UCSD-AML1 (cell line): ENCODE measurements at regions not wholly inside any gene's neighbourhood (a gene's known extent, or its start where the extent isn't known, plus 50 kb on each side); places are given as distances from the start of the nearest gene placed in this dataset.
A peak's percentile ranks its signal among the peaks of the same experiment; 100 is the strongest.

Source experiments
- DNase-seq: peaks from one replicate; lab custom pipeline; 2025; ENCODE audit not compliant: unreplicated experiment; lab: John Stamatoyannopoulos, UW

DNA sequence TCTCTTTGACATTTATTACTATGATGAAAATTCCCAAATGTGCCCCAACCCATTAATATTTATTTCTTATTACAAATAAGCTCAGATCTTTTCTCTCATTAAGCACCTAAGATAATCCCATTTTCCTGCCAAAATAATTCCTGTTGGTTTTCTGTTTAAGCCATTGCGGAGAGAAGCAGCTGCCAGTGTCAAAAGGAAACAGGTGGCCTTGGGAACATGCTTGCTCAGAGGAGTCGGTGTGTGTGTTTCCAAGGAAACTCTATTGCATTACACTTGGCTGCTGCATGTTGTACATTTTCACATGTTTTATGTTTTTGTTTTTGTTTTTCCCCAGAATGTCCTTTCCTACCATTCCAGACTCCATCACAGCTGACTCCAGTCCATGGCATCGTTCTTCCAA is 56.4 kb downstream of the CD24 start:
- DNase-seq: no peak

DNA sequence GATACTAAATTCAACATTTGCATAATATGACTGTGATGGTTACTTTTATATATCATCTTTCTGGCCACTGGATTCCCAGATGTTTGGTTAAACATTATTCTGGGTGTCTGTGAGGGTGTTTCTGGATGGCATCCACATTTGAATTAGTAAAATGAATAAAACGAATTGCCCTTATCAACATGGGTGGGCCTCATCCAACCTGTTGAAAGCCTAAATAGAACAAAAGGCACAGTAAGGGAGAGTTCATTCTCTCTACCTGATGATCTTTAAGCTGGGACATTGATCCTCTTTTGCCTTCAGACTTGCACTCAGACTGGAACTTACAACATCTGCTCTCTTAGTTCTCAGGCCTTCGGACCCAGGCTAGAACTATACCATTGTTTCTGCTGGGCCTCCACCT is 57.6 kb downstream of the CD24 start:
- DNase-seq: no peak

DNA sequence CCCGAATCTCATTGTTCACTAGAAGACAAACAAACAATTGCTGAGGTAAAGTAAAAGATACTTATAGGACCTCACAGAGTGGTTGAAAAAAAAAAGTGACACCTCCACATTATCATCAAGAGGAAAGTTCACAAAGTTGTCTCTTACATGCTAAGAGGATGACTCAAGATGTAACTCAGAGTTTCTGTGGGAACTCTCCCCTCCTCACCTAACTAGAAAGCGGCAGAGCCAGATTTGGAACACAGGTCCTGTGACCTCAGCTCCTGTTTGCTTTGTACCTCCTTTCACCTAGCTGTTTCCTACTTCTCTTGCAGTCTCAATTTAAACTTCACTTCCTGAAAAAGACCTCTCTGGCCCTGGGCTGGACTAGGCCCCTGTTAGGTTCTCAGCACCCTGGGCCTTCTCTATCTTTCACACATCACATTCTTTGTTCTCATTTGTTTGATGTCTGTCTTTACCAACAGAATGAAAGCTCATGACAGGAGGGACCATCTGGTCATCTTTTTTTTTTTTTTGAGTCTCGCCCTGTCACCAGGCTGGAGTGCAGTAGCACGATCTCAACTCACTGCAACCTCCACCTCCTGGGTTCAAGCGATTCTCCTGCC is 60.8 kb downstream of the CD24 start:
- DNase-seq: no peak

DNA sequence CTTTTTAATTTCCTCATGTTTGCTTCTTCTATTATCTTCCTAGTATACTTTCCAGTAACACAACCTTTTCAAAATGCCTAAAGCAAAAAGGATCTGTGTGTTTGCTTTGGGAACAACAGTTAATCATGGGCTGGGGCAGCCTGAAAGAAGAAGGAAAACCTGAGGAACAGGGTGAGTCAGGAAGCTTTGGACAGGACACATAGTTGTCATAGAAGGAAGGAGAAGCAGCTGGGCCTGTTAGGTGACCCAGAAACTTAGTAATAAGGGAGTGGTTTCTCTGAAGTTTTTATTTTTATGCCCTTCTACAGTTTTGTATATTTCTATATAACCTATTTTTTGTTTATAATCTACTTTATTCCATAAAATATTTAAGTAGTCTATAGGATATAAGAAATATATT is 61.4 kb downstream of the CD24 start:
- DNase-seq: no peak

DNA sequence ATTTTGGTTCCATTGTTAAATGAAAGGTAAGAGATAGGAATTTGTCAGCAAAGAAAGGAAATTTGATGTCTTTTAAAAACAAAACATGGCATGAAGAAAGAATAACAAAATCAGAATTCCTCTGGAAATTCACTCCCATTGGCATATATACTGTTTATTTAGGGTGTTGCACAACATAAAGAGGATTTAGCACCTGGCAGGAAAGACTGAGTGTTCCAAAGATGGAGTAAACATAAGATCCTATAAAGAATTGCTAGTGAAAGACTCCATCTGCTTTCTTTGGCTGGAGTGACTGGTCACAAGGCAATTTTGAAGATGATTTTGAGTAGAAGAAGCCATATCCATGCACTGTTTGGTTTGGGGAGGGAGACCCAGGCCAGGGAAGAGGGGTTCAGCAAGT is 62.4 kb downstream of the CD24 start:
- no peak for DNase-seq

DNA sequence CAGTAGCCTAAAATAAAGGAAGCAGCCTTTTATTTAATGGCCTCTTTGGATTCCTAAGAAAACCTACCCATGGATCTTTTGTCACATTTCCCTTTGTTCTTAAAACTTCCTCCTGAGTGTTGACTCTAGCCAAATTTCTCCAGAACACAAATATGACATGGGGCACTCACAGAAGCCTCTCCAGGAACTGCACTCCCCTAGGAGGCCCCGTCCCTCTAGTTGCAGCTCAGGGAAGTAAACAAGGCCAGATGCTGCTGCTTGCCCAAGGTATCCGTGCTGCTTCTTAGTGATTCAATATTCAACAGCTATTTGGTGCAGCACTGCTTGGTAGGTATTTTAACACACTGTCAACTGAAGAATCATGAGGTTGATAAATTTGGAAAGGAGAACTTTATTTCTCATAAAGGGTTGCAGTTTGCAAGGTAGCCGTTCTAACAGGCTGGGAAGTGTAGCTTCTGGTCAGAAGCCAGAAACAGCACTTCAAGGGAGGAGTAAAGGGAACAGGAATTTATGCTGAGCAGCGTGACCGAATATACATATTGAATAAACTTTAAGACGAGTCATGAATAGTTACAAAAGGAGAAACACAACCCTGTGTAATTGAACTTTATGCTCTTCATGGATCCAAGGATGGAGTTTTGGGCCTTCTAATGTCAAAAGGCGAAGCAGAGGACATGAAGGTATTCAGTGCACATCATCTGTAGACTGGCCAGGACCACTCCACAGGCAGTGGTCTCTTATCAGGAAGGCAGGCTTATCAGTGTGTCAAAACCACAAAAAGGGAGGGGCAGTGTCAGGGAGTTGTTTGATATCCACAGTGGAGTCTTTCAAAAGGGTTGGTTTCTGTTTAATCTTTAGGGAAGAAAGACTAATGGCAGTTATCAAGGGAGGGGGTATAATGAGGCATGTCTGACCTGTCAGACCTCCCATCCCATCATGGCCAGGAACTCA is 63.3 kb downstream of the CD24 start:
- peak; percentile 10 for DNase-seq

DNA sequence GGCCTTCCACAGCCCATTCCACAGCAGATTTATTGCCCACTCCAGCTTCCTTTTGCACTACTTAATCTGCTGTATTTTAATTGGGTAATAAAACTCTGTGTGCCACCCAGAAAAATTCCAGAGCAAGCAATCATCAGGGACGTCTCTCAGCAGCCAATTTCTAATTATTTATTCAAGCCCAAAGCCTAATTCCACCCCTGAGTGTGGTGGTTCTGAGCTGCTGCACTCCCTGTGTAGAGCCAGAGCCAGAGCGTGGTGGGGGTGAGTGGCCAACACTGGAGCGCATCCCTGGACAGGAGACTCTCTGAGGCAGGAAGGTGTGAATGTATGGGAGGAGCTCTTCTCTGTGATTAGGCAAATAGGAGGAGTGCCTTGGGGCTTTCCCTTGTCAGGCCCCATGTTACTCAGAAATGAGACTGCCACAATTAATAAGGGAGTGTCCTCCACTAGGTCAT is 66.1 kb downstream of the CD24 start:
- no peak for DNase-seq

DNA sequence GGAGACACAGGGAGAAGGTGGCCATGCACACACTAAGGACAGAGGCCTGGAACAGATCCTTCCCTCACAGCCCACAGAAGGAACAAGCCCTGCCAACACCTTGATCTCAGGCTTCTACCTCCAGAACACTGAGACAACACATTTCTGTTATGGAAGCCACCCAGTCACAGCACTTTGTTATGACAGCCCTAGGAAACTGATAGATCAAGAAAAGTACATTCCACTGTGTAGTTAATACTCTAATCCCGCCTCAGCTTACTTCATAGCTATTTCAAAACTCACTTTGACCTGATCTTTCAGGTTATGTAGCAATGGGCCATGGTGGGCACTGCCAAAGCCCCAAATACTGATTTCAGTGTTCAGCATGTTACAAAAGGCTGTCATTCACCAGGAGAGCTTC is 66.8 kb downstream of the CD24 start:
- no peak for DNase-seq

DNA sequence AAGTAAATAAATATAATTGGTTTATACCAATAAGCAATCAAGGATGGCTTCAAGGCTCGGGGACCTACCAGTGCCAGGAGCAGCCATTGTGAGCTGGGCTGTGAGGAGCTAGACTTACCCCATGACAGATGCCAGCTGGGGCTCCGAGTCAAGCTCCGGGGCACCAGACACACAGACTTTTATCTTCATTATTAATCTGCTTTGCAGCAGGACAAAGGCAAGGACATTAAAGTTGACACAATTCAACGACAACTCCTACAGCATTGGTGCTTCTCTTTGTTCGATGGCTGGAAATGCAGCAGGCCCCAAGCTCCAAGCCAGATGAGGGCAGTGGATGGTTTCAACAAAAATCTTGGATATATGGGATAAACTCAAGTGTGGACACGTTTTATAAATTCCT is 68.3 kb downstream of the CD24 start:
- no peak for DNase-seq

DNA sequence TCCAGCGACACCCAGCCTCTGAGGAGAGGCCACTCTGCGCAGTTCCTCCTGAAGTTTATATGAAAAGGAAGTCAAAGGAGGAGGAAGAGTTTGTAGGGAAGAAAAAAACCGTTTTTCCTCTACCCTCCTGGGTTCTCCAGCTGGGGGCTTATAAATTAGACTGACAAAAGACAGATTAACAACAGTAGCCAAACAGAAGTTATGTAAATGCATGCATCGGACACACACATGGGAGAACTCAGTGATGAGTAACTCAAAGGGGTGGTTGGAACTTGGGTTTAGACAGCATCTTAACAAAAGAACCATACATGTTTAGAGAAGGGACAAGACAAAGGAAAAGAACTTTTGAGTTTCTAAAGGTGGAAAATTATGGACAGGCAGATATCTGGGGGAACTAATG is 71.2 kb downstream of the CD24 start:
- no peak for DNase-seq

DNA sequence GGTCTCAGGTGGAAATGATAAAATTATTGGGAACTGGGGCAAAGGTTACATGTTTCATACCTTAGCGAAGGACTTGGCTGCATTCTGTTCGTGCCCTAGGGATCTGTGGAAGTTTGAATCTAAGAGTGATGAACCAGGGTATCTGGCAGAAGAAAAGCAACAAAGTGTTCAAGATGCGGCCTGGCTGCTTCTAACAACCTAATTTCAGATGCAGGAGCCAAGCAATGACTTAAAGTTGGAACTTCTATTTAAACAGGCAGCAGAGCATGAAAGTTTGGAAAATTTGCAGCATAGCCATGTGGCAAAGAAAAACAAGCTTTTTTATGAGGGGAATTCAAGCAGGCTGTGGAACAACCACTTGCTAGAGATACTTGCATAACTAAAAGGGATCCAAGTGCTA is 73.5 kb downstream of the CD24 start:
- DNase-seq: no peak

DNA sequence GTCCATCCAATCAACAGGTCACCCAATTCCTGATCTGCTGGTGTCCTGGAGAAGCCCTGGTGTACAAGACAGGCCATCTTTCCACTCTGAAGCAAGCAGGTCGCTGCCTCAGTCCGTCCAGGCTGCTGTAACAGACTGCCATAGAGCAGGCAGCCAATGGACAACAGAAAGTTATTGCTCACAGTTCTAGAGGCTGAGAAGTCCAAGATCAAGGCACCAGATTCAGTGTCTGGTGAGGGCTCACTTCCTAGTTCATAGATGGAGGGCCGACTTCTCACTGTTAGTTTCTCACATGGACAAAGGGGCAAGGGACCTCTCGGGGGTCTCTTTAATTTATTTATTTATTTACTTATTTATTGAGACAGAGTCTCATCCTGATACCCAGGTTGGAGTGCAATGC is 74.8 kb downstream of the CD24 start:
- DNase-seq: no peak

DNA sequence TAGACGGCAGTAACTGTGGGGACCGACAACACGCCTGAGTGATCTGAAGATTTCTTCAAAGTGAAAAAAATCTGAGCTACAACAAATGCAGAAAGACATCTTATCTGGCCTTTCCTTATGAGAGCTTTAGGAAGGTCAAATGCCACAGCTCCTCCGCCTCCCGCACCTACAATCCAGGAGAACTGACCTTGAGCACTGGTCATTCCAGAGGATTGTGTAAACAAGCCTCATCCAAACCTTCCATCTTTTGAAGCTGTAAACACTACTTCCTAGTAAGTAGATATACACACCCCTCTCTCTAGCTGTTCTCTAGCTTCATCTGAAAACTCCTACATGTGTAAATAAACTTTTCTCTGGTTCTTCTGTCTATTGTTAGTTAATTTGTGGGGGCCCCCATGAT is 76.9 kb downstream of the CD24 start:
- DNase-seq: no peak

DNA sequence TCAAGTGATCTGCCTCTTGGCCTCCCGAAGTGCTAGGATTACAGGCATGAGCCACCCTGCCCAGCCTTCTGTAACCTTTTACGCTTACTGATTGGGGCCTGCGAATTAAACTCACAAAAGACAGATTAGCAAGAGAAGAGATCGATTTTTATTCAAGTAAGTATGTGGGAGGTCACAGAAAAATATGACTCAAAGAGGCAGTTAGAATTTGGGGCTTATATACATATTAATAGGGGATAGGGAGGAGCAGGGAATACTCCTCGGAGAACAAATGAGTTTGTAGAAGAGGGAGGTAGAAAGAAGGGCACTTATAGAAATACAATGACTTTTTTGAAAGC is 78.9 kb downstream of the CD24 start:
- no peak for DNase-seq

DNA sequence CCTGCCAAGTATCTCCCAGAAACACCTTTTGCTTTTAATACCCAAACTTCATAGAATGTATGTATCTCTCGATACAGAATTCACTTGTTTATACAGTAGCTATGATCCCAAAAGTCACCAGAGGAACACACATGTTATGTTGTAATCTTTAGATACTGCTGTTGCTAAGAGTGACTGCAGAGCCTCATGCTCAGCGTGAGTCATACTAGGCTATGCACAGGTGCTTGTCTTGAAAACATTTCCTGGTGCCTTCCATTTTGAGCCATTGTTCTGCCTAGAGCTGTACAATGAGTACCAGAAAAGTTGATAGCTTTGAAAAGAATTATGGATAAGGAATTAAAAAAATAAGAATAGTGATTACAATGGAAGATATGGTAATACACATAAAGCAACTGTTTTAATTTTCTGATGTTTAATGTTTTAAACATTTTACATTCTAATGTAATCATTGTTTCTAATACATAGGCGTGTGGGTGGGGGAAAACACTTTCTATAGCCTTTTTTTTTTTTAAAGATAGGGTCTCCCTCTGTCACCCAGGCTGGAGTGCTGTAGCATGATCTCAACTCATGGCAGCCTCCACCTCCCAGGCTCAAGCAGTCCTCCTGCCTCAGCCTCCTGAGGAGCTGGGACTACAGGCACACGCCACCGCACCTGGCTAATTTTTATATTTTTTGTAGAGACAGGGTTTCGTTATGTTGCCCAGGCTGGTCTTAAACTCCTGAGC is 79.4 kb downstream of the CD24 start:
- no peak for DNase-seq

DNA sequence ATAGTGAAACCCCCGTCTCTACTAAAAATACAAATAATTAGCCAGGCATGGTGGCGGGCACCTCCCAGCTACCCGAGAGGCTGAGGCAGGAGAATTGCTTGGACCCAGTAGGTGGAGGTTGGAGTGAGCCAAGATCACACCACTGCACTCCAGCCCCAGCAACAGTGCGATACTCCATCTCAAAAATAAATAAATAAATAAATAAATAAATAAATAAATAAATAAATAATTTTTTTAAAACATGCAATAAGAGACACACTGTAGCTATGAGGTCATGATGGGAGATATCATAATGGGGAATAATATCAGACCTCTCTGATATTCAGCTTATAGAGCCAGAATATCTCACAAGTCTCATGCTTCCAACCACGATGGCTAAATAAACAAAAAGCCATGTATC is 82.3 kb downstream of the CD24 start:
- no peak for DNase-seq

DNA sequence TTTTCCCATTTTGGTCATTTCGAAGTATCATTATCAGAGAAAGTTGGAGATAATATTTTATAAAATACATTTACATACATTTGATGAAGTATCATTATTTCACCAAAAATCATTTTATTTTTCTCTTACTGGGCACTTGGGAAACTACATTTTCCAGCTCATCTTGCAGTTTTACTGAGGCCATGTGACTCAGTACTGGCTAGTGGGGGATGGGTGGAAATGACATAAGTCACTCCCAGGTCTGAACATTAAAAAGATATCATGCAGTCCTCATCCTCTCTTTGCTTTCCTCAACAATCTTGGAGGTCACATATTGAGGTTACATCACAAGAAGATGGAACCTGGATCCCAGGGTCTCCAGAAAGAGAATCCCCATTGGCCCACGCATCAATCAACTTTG is 84.1 kb downstream of the CD24 start:
- DNase-seq: no peak

DNA sequence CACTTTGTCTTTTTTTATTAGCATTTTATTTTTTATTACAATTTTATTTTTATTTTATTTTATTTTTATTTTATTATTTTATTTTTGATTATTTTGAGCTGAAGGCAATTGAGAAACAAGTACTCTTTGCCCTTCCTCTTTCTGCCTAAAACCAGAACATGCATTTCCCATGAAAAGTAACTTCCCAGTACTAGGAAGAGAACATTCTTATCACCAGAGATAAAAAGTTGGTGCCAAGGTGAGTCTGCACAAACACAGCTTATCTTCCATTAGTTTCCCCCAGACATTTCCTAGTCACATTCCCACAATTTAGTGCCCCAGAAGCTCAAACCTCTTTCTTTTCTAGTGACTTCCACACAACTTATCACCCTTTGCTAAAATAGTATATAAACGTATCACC is 84.8 kb downstream of the CD24 start:
- DNase-seq: no peak

DNA sequence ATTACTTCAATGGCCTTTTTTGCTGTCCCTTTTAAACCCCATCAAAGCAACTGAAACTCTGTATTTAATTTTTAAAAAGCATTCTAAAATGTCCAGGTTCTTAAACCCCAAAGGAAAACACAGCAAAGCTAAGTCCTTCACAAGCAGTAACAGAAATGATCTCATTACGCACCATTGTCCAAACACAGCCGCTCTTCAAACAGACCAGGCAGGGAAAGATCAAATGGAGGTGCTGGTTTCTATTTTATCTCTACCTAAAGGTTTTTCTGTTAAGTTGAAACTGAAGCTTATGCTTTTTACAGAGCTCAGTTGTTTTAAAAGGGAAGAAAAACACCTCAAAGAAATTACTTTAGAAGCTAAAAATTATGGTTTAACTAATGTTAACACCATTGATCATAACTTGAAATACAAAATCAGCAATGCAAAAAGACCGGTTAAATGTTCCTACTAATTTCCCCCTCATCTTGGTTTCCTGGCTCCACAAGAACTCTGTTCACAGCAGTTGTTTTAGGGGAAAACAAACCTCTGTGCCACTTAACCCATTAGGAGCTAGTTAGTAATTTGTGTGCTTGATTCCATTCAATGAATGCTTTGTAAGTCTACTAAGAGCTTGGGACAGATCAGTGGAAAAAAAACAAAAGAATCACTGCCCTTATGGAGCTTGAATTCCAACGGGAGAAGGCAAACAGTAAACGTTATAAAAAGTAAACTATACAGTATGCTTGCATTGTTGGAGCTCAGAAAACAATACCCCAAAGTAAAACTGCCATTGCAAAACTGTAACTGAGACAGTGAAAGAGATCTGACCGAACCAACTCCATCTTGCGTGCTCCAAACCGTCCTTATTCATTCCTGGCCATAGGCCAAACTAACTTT is 87.4 kb downstream of the CD24 start:
- no peak for DNase-seq

DNA sequence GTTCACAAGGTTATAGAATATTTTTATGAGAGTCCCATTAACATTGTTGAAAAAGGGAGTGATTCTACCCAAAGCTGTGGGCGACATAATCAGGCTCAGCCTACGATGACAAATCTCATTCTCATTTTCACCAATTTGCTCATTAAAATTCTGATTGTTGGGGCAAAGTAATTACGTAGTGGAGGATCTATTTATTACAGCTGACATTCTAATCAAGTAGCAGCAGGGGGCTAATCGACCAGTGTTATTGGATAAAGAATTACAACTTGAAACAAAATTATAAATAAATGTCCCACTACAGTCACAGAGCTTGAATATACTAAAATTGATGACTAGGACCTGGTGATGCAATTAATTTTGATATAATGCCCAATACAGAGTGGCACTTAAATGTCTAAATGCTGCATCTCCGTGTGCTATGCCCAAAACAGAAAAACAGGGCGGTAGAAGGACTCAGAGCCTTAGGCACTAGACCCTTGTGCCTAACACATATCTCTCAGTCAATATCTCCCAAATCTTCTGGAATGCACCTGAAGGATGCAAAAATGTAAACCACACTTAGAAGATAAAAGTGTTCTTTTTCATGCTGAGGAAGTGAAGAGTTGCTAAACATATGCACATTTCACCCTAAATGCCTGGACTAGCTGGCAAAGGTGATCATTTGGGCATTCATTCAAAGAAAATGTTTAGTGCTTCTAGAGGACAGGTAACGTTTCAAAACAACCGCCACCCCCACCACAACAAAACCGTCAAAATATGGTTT is 88.3 kb downstream of the CD24 start:
- no peak for DNase-seq
